HEK293 (cell line): ENCODE measurements at regions not wholly inside any gene's neighbourhood (a gene's known extent, or its start where the extent isn't known, plus 50 kb on each side); places are given as distances from the start of the nearest gene placed in this dataset.

Experiments
- PRDM1 ChIP-seq: fragments of 450-650 bp; formaldehyde crosslinking; IDR thresholded peaks from 2 replicates; pipeline ENCODE4; 2016; ENCODE audit warnings: missing biosample characterization, missing genetic modification characterization
- YY1 ChIP-seq: fragments of 450-650 bp; formaldehyde crosslinking; IDR thresholded peaks from 2 replicates; pipeline ENCODE4 v1.5.1; 2018; ENCODE audit warnings: missing biosample characterization, missing genetic modification characterization
- ZNF292 ChIP-seq: fragments of 450-650 bp; formaldehyde crosslinking; IDR thresholded peaks from 2 replicates; pipeline ENCODE4 v1.5.1; 2016; ENCODE audit warnings: low read depth, missing biosample characterization, missing genetic modification characterization, borderline replicate concordance
- ZNF354C ChIP-seq: fragments of 450-650 bp; formaldehyde crosslinking; IDR thresholded peaks from 2 replicates; pipeline ENCODE4 v1.5.1; 2016; ENCODE audit warnings: missing biosample characterization, missing genetic modification characterization, low read depth, borderline replicate concordance
- ZNF366 ChIP-seq: fragments of 450-650 bp; formaldehyde crosslinking; conservative IDR thresholded peaks from 2 replicates; pipeline ENCODE4 v1.5.1; 2016; ENCODE audit warnings: missing biosample characterization, missing genetic modification characterization
- ZNF791 ChIP-seq: fragments of 450-650 bp; formaldehyde crosslinking; IDR thresholded peaks from 2 replicates; pipeline ENCODE4 v1.5.1; 2016; ENCODE audit warnings: missing biosample characterization, missing genetic modification characterization
- TF ChIP-seq, protein P1 (sequence below): fragments of 450-650 bp; formaldehyde crosslinking; IDR thresholded peaks from 2 replicates; pipeline ENCODE4 v1.5.1; 2016; ENCODE audit warnings: missing biosample characterization, missing genetic modification characterization
- TF ChIP-seq, protein P2 (sequence below): fragments of 450-650 bp; formaldehyde crosslinking; IDR thresholded peaks from 2 replicates; pipeline ENCODE4 v1.5.1; 2017; ENCODE audit warnings: missing biosample characterization, missing genetic modification characterization
- TF ChIP-seq, protein P3 (sequence below): sonication (generic); formaldehyde crosslinking; IDR thresholded peaks from 2 replicates; pipeline ENCODE4 v1.8.1; 2022; ENCODE audit warnings: mild to moderate bottlenecking, moderate library complexity, missing genetic modification reagents
- TF ChIP-seq, protein P4 (sequence below): fragments of 450-650 bp; formaldehyde crosslinking; IDR thresholded peaks from 2 replicates; pipeline ENCODE4 v1.5.1; 2016; ENCODE audit warnings: missing biosample characterization, missing genetic modification characterization
- TF ChIP-seq, protein P5 (sequence below): fragments of 450-650 bp; formaldehyde crosslinking; IDR thresholded peaks from 2 replicates; pipeline ENCODE4 v1.5.1; 2017; ENCODE audit warnings: missing biosample characterization, missing genetic modification characterization
- TF ChIP-seq, protein P6 (sequence below): fragments of 450-650 bp; formaldehyde crosslinking; IDR thresholded peaks from 2 replicates; pipeline ENCODE4 v1.5.1; 2017; ENCODE audit warnings: missing biosample characterization, missing genetic modification characterization

DNA sequence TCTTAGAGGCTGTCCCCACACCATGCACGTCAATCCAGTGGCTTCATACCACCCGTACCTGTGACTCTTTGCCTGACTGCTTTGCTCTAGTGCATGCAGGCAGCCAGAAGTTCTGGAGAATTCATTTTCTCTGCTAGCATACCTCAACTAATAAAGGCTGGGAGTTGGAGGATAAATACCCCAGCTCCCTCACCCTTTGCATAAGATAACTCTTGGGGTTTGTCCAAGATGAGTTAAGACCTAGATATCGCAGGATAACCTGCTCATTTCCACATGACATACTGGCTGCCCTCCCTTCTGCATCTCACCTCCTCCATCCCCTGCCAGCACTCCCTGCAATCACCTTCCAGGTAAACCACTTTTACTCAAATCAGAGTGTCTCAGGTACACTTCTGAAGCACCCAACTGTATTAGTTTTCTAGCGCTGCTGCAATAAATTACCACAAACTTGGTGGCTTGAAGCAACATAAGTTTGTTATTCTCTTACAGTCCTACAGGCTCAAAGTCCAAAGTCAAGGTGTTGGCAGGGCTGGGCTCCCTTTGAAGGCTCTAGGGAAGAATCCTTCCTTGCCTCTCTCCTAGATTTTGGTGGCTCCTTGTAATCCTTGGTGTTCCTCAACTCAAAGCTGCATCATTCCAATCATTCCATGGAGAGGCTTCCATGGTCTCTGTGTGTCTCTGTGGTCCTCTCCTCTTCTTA lies 146.8 kb downstream of the CRLF3 start:
- TF ChIP-seq, protein P1, sequence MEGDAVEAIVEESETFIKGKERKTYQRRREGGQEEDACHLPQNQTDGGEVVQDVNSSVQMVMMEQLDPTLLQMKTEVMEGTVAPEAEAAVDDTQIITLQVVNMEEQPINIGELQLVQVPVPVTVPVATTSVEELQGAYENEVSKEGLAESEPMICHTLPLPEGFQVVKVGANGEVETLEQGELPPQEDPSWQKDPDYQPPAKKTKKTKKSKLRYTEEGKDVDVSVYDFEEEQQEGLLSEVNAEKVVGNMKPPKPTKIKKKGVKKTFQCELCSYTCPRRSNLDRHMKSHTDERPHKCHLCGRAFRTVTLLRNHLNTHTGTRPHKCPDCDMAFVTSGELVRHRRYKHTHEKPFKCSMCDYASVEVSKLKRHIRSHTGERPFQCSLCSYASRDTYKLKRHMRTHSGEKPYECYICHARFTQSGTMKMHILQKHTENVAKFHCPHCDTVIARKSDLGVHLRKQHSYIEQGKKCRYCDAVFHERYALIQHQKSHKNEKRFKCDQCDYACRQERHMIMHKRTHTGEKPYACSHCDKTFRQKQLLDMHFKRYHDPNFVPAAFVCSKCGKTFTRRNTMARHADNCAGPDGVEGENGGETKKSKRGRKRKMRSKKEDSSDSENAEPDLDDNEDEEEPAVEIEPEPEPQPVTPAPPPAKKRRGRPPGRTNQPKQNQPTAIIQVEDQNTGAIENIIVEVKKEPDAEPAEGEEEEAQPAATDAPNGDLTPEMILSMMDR (tag by site-specific recombination): no peak
- no peak for TF ChIP-seq ZNF791 (tag by site-specific recombination)
- no peak for TF ChIP-seq ZNF366 (tag by site-specific recombination)
- TF ChIP-seq, protein P2, sequence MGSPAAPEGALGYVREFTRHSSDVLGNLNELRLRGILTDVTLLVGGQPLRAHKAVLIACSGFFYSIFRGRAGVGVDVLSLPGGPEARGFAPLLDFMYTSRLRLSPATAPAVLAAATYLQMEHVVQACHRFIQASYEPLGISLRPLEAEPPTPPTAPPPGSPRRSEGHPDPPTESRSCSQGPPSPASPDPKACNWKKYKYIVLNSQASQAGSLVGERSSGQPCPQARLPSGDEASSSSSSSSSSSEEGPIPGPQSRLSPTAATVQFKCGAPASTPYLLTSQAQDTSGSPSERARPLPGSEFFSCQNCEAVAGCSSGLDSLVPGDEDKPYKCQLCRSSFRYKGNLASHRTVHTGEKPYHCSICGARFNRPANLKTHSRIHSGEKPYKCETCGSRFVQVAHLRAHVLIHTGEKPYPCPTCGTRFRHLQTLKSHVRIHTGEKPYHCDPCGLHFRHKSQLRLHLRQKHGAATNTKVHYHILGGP (tag by site-specific recombination): no peak
- no peak for TF ChIP-seq ZNF292 (tag by site-specific recombination)
- TF ChIP-seq ZNF354C (tag by site-specific recombination): no peak
- TF ChIP-seq, protein P3, sequence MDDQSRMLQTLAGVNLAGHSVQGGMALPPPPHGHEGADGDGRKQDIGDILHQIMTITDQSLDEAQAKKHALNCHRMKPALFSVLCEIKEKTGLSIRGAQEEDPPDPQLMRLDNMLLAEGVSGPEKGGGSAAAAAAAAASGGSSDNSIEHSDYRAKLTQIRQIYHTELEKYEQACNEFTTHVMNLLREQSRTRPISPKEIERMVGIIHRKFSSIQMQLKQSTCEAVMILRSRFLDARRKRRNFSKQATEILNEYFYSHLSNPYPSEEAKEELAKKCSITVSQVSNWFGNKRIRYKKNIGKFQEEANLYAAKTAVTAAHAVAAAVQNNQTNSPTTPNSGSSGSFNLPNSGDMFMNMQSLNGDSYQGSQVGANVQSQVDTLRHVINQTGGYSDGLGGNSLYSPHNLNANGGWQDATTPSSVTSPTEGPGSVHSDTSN (CRISPR knock-in tag): no peak
- TF ChIP-seq, protein P4, sequence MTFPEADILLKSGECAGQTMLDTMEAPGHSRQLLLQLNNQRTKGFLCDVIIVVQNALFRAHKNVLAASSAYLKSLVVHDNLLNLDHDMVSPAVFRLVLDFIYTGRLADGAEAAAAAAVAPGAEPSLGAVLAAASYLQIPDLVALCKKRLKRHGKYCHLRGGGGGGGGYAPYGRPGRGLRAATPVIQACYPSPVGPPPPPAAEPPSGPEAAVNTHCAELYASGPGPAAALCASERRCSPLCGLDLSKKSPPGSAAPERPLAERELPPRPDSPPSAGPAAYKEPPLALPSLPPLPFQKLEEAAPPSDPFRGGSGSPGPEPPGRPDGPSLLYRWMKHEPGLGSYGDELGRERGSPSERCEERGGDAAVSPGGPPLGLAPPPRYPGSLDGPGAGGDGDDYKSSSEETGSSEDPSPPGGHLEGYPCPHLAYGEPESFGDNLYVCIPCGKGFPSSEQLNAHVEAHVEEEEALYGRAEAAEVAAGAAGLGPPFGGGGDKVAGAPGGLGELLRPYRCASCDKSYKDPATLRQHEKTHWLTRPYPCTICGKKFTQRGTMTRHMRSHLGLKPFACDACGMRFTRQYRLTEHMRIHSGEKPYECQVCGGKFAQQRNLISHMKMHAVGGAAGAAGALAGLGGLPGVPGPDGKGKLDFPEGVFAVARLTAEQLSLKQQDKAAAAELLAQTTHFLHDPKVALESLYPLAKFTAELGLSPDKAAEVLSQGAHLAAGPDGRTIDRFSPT (tag by site-specific recombination): no peak
- TF ChIP-seq YY1: no peak
- TF ChIP-seq, protein P5, sequence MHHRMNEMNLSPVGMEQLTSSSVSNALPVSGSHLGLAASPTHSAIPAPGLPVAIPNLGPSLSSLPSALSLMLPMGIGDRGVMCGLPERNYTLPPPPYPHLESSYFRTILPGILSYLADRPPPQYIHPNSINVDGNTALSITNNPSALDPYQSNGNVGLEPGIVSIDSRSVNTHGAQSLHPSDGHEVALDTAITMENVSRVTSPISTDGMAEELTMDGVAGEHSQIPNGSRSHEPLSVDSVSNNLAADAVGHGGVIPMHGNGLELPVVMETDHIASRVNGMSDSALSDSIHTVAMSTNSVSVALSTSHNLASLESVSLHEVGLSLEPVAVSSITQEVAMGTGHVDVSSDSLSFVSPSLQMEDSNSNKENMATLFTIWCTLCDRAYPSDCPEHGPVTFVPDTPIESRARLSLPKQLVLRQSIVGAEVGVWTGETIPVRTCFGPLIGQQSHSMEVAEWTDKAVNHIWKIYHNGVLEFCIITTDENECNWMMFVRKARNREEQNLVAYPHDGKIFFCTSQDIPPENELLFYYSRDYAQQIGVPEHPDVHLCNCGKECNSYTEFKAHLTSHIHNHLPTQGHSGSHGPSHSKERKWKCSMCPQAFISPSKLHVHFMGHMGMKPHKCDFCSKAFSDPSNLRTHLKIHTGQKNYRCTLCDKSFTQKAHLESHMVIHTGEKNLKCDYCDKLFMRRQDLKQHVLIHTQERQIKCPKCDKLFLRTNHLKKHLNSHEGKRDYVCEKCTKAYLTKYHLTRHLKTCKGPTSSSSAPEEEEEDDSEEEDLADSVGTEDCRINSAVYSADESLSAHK (tag by site-specific recombination): no peak
- no peak for TF ChIP-seq PRDM1 (tag by site-specific recombination)
- TF ChIP-seq, protein P6, sequence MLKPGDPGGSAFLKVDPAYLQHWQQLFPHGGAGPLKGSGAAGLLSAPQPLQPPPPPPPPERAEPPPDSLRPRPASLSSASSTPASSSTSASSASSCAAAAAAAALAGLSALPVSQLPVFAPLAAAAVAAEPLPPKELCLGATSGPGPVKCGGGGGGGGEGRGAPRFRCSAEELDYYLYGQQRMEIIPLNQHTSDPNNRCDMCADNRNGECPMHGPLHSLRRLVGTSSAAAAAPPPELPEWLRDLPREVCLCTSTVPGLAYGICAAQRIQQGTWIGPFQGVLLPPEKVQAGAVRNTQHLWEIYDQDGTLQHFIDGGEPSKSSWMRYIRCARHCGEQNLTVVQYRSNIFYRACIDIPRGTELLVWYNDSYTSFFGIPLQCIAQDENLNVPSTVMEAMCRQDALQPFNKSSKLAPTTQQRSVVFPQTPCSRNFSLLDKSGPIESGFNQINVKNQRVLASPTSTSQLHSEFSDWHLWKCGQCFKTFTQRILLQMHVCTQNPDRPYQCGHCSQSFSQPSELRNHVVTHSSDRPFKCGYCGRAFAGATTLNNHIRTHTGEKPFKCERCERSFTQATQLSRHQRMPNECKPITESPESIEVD (tag by site-specific recombination): no peak
